GM12875 (cell line): ENCODE measurements at regions not wholly inside any gene's neighbourhood (a gene's known extent, or its start where the extent isn't known, plus 50 kb on each side); places are given as distances from the start of the nearest gene placed in this dataset.

Source experiments
- H3K4me3 ChIP-seq: one replicate; pipeline ENCODE4 v1.5.1; 2011; ENCODE audit warnings: low read depth, low read length, control low read depth
- TF ChIP-seq, protein P1 (sequence below): IDR thresholded peaks from 2 replicates; pipeline ENCODE4 v1.5.1; 2011; ENCODE audit warnings: low read depth, mild to moderate bottlenecking, control low read depth, inconsistent platforms, low read length, moderate library complexity, borderline replicate concordance; ENCODE audit not compliant: insufficient read depth

- no peak overlapping the region for H3K4me3 ChIP-seq
- TF ChIP-seq, protein P1, sequence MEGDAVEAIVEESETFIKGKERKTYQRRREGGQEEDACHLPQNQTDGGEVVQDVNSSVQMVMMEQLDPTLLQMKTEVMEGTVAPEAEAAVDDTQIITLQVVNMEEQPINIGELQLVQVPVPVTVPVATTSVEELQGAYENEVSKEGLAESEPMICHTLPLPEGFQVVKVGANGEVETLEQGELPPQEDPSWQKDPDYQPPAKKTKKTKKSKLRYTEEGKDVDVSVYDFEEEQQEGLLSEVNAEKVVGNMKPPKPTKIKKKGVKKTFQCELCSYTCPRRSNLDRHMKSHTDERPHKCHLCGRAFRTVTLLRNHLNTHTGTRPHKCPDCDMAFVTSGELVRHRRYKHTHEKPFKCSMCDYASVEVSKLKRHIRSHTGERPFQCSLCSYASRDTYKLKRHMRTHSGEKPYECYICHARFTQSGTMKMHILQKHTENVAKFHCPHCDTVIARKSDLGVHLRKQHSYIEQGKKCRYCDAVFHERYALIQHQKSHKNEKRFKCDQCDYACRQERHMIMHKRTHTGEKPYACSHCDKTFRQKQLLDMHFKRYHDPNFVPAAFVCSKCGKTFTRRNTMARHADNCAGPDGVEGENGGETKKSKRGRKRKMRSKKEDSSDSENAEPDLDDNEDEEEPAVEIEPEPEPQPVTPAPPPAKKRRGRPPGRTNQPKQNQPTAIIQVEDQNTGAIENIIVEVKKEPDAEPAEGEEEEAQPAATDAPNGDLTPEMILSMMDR: no peak
These were observed 174.8 kb downstream of the UTP18 start for GRCh38 chr17:51435171-51435552.

GRCh38 chr17:51435641-51436091 is 175.3 kb downstream of the UTP18 start:
- no peak overlapping the region for H3K4me3 ChIP-seq
- TF ChIP-seq, protein P1: peak; percentile 74

GRCh38 chr17:51439395-51440229 is 179.3 kb downstream of the UTP18 start:
- no peak overlapping the region for H3K4me3 ChIP-seq
- TF ChIP-seq, protein P1: no peak

GRCh38 chr17:51441431-51441830 is 181.1 kb downstream of the UTP18 start:
- no peak overlapping the region for H3K4me3 ChIP-seq
- TF ChIP-seq, protein P1: no peak

- TF ChIP-seq, protein P1: no peak
- H3K4me3 ChIP-seq: no peak overlapping the region
These were observed 181.9 kb downstream of the UTP18 start for GRCh38 chr17:51442088-51442865.

DNA sequence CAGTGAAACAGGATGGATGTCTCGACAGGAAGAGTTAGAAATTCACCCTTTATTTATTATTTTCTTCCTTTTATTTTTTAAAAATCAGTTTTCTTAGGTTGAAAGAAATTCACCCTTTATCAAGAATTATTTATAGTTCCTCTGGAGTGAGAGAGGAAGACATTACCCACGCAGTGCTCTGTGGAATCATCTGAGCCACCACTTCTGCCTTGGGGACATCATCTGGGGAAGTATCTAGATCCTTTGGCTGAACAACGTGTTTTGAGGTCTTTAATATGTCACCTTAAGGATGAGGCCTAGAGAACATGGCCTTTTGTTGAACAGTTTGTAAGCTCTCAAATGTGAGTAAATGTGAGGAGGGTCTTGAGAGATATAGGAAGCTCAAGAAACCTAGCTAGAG is 183.3 kb downstream of the UTP18 start:
- TF ChIP-seq, protein P1: no peak
- H3K4me3 ChIP-seq: no peak overlapping the region
